IMR-90 (cell line): ENCODE measurements at regions not wholly inside any gene's neighbourhood (a gene's known extent, or its start where the extent isn't known, plus 50 kb on each side); places are given as distances from the start of the nearest gene placed in this dataset.

ENCODE experiments used
- ATAC-seq: fragments of 200-7000 bp; cut with Tn5 transposase; 2 replicates; pipeline ENCODE4 v1.9.1; 2020; ENCODE audit warnings: low read depth, mild to moderate bottlenecking, moderate library complexity
- BruUV-seq: library from RNA; stranded (reverse); fragments of 400-500 nt; replicated peaks from 2 replicates; lab custom pipeline; 2021; lab: Mats Ljungman, UMichigan
- CTCF ChIA-PET: fragments of 300-600 bp; formaldehyde crosslinking; extraction: SDS; loops from one replicate; lab custom pipeline; 2021; ENCODE audit warnings: antibody characterized with exemption; lab: Yijun Ruan, JAX
- POLR2A ChIA-PET: fragments of 300-600 bp; sonication (Branson Sonifier 250); formaldehyde crosslinking; loops from one replicate; lab custom pipeline; 2022; ENCODE audit warnings: antibody characterized with exemption; ENCODE audit not compliant: unreplicated experiment; lab: Charles Lee
- DNase-seq: peaks from one replicate; pipeline ENCODE4 v3.0.0; 2013
- H2AFZ ChIP-seq: replicated peaks from 2 replicates; pipeline ENCODE3; 2013; ENCODE audit warnings: low read length, mild to moderate bottlenecking; ENCODE audit not compliant: poor library complexity
- H2AK5ac ChIP-seq: 2 replicates; pipeline ENCODE4 v1.6.1; 2013; ENCODE audit warnings: low read depth, low read length, inconsistent platforms
- H2AK9ac ChIP-seq: replicated peaks from 2 replicates; pipeline ENCODE3; 2013; ENCODE audit warnings: mild to moderate bottlenecking, low read depth, low read length, moderate library complexity; ENCODE audit not compliant: poor library complexity
- H2BK120ac ChIP-seq: 2 replicates; pipeline ENCODE4 v1.6.1; 2013; ENCODE audit warnings: low read depth, low read length, inconsistent platforms
- H2BK15ac ChIP-seq: 3 replicates; pipeline ENCODE4 v1.6.1; 2013; ENCODE audit warnings: low read depth, low read length, inconsistent platforms
- H2BK20ac ChIP-seq: 2 replicates; pipeline ENCODE4 v1.6.1; 2013; ENCODE audit warnings: low read depth, mild to moderate bottlenecking, inconsistent platforms, low read length, moderate library complexity
- H2BK5ac ChIP-seq: 2 replicates; pipeline ENCODE4 v1.6.1; 2013; ENCODE audit warnings: mild to moderate bottlenecking, low read depth, low read length, inconsistent platforms; ENCODE audit not compliant: poor library complexity, severe bottlenecking
- H3K14ac ChIP-seq: replicated peaks from 2 replicates; pipeline ENCODE4 v1.6.1; 2013; ENCODE audit warnings: low read depth, low read length, inconsistent platforms
- H3K18ac ChIP-seq: 2 replicates; pipeline ENCODE4 v1.6.1; 2013; ENCODE audit warnings: low read depth, low read length, control low read depth
- H3K23ac ChIP-seq: 2 replicates; pipeline ENCODE4 v1.6.1; 2013; ENCODE audit warnings: low read depth, low read length, inconsistent platforms
- H3K27ac ChIP-seq: 2 replicates; pipeline ENCODE4 v1.5.1; 2013; ENCODE audit warnings: mild to moderate bottlenecking, control low read depth, low read length; ENCODE audit not compliant: insufficient read depth
- H3K27me3 ChIP-seq: 2 replicates; pipeline ENCODE4 v1.6.1; 2013; ENCODE audit warnings: low read length; ENCODE audit not compliant: control insufficient read depth, insufficient read depth
- H3K36me3 ChIP-seq: 2 replicates; pipeline ENCODE4 v1.6.1; 2013; ENCODE audit warnings: low read length, mixed read lengths; ENCODE audit not compliant: control insufficient read depth, insufficient read depth
- H3K4ac ChIP-seq: 2 replicates; pipeline ENCODE4 v1.6.1; 2013; ENCODE audit warnings: low read depth, low read length, inconsistent platforms
- H3K4me1 ChIP-seq: 2 replicates; pipeline ENCODE4 v1.6.1; 2013; ENCODE audit warnings: low read length, mixed read lengths; ENCODE audit not compliant: control insufficient read depth, insufficient read depth
- H3K4me2 ChIP-seq: 2 replicates; pipeline ENCODE4 v1.6.1; 2013; ENCODE audit warnings: low read depth, mild to moderate bottlenecking, control low read depth, low read length, moderate library complexity
- H3K4me3 ChIP-seq: 2 replicates; pipeline ENCODE4 v1.5.1; 2013; ENCODE audit warnings: low read depth, mild to moderate bottlenecking, control low read depth, low read length, moderate library complexity; ENCODE audit not compliant: insufficient read depth
- H3K56ac ChIP-seq: 2 replicates; pipeline ENCODE4 v1.6.1; 2013; ENCODE audit warnings: low read length, inconsistent platforms; ENCODE audit not compliant: insufficient read depth; ENCODE audit errors: extremely low read depth
- H3K79me1 ChIP-seq, 2 experiments: 2 replicates each; pipeline ENCODE4 v1.6.1; 2013; ENCODE audit warnings: low read length in 2 of 2, inconsistent platforms in 1 of 2, low read depth in 1 of 2
- H3K9ac ChIP-seq: 2 replicates; pipeline ENCODE4 v1.6.1; 2013; ENCODE audit warnings: low read depth, low read length, control low read depth
- H3K9me1 ChIP-seq: 2 replicates; pipeline ENCODE4 v1.6.1; 2013; ENCODE audit warnings: low read length, inconsistent platforms; ENCODE audit not compliant: insufficient read depth
- H3K9me3 ChIP-seq: 2 replicates; pipeline ENCODE4 v1.6.1; 2013; ENCODE audit warnings: low read length; ENCODE audit not compliant: control insufficient read depth, insufficient read depth
- H4K20me1 ChIP-seq: 2 replicates; pipeline ENCODE4 v1.6.1; 2013; ENCODE audit warnings: low read length, inconsistent platforms; ENCODE audit not compliant: insufficient read depth
- H4K5ac ChIP-seq: 2 replicates; pipeline ENCODE4 v1.6.1; 2013; ENCODE audit warnings: mild to moderate bottlenecking, low read depth, low read length, control low read depth
- H4K8ac ChIP-seq, 2 experiments: 2 replicates each; pipeline ENCODE4 v1.6.1; 2013; ENCODE audit warnings: low read depth in 2 of 2, low read length in 2 of 2, control low read depth in 1 of 2, inconsistent platforms in 1 of 2
- H4K91ac ChIP-seq: 2 replicates; pipeline ENCODE4 v1.6.1; 2013; ENCODE audit warnings: low read depth, low read length, inconsistent platforms; ENCODE audit not compliant: insufficient read depth
- BHLHE40 ChIP-seq: fragments of 150-350 bp; IDR thresholded peaks from 2 replicates; pipeline ENCODE4 v1.6.1; 2016; ENCODE audit warnings: mild to moderate bottlenecking, low read depth, low read length
- CEBPB ChIP-seq: IDR thresholded peaks from 2 replicates; pipeline ENCODE4 v1.6.1; 2012; ENCODE audit warnings: low read depth, low read length, improper control_type of control experiment
- CHD1 ChIP-seq: IDR thresholded peaks from 2 replicates; pipeline ENCODE4 v1.6.1; 2012; ENCODE audit warnings: low read depth, low read length, improper control_type of control experiment
- FOS ChIP-seq: fragments of 150-350 bp; IDR thresholded peaks from 2 replicates; pipeline ENCODE4 v1.6.1; 2016; ENCODE audit warnings: low read depth, low read length
- MAFK ChIP-seq: IDR thresholded peaks from 2 replicates; pipeline ENCODE4 v1.6.1; 2012; ENCODE audit warnings: low read depth, low read length, improper control_type of control experiment
- MAZ ChIP-seq: IDR thresholded peaks from 2 replicates; pipeline ENCODE4 v1.6.1; 2012; ENCODE audit warnings: low read depth, mild to moderate bottlenecking, low read length, improper control_type of control experiment, moderate library complexity, borderline replicate concordance
- MXI1 ChIP-seq: IDR thresholded peaks from 2 replicates; pipeline ENCODE4 v1.6.1; 2012; ENCODE audit warnings: low read depth, mild to moderate bottlenecking, low read length, moderate library complexity, borderline replicate concordance
- NFE2L2 ChIP-seq: fragments of 150-350 bp; IDR thresholded peaks from 2 replicates; pipeline ENCODE4 v1.6.1; 2016; ENCODE audit warnings: low read depth, mild to moderate bottlenecking, low read length
- POLR2A ChIP-seq: IDR thresholded peaks from 2 replicates; pipeline ENCODE4 v1.6.1; 2012; ENCODE audit warnings: mild to moderate bottlenecking, low read depth, low read length
- RAD21 ChIP-seq: IDR thresholded peaks from 2 replicates; pipeline ENCODE4 v1.6.1; 2012; ENCODE audit warnings: low read length, improper control_type of control experiment
- RCOR1 ChIP-seq: IDR thresholded peaks from 2 replicates; pipeline ENCODE4 v1.6.1; 2012; ENCODE audit warnings: mild to moderate bottlenecking, low read length, improper control_type of control experiment; ENCODE audit not compliant: insufficient replicate concordance
- RFX5 ChIP-seq: IDR thresholded peaks from 2 replicates; pipeline ENCODE4 v1.8.0; 2012; ENCODE audit warnings: low read depth, mild to moderate bottlenecking, low read length, moderate library complexity
- SMC3 ChIP-seq: fragments of 150-350 bp; IDR thresholded peaks from 2 replicates; pipeline ENCODE4 v1.6.1; 2016; ENCODE audit warnings: low read depth, mild to moderate bottlenecking, antibody characterized with exemption, low read length, moderate library complexity
- WGBS, 2 experiments: methylation state at CpG; one replicate each; pipeline versions ENCODE4 v1.1.5 to v1.1.7; 2013; ENCODE audit warnings: missing lambda C conversion rate in 2 of 2; ENCODE audit not compliant: insufficient read length in 1 of 2; ENCODE audit errors: extremely low coverage in 2 of 2; 5-methylcytosine and 5-hydroxymethylcytosine counted together
- dilution Hi-C: fragments of 300-500 bp; cut with HindIII; formaldehyde crosslinking; loops from one replicate; pipeline ENCODE4 v1.14.3; 2018; ENCODE audit warnings: low sequenced_read_pairs; ENCODE audit not compliant: unreplicated experiment
- in situ Hi-C: fragments of 300-500 bp; cut with MboI; formaldehyde crosslinking; loops from 3 replicates; pipeline ENCODE4 v1.14.3; 2019; ENCODE audit warnings: low sequenced_read_pairs, inconsistent platforms, mixed read lengths
- intact Hi-C: fragments of 100-400 bp; cut with micrococcal nuclease; formaldehyde crosslinking; loops from 2 replicates; pipeline ENCODE4 v1.10.0; 2022
- TF ChIP-seq, protein P1 (sequence below): conservative IDR thresholded peaks from 2 replicates; pipeline ENCODE4 v1.5.1; 2012; ENCODE audit warnings: mild to moderate bottlenecking, low read depth, low read length, improper control_type of control experiment
- TF ChIP-seq, protein P2 (sequence below): fragments of 150-350 bp; IDR thresholded peaks from 2 replicates; pipeline ENCODE4 v1.6.1; 2016; ENCODE audit warnings: low read depth, mild to moderate bottlenecking, low read length, moderate library complexity, borderline replicate concordance
- TF ChIP-seq, protein P3 (sequence below): fragments of 150-350 bp; IDR thresholded peaks from 2 replicates; pipeline ENCODE4 v1.6.1; 2017; ENCODE audit warnings: mild to moderate bottlenecking, antibody characterized with exemption, low read length, low read depth

DNA sequence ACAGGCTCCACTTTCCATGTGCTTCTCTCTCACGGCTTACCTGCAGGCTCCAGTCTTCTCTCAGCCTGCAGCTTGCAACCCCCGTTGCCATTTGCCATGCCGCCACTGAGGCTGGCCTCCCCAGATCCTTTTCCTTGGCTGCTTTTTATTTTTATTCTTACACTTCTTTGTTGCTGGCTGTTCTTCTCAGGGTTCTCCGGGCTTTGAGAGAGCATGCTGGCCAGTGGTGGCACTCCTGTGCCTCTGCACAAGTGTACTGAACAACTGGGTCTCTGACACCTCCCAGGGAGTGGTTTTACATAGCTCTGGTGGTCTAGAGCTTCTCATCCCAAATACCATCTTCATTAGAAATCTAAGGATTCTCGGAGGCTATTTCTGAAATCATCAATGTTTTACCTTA, 241.7 kb upstream of the MTNR1B start:
- H3K4me3 ChIP-seq = no peak overlapping the region
- no peaks in the 10 kb centered on the region for H3K4me1 ChIP-seq
- H3K23ac ChIP-seq = no peak overlapping the region
- ATAC-seq (no peak), DNase-seq (no peak)
- no peak overlapping the region for H3K27ac ChIP-seq
- no peak for TF ChIP-seq SMC3
- no peak for TF ChIP-seq BHLHE40
- TF ChIP-seq FOS = no peak
- no peak for TF ChIP-seq CHD1
- TF ChIP-seq, protein P1, sequence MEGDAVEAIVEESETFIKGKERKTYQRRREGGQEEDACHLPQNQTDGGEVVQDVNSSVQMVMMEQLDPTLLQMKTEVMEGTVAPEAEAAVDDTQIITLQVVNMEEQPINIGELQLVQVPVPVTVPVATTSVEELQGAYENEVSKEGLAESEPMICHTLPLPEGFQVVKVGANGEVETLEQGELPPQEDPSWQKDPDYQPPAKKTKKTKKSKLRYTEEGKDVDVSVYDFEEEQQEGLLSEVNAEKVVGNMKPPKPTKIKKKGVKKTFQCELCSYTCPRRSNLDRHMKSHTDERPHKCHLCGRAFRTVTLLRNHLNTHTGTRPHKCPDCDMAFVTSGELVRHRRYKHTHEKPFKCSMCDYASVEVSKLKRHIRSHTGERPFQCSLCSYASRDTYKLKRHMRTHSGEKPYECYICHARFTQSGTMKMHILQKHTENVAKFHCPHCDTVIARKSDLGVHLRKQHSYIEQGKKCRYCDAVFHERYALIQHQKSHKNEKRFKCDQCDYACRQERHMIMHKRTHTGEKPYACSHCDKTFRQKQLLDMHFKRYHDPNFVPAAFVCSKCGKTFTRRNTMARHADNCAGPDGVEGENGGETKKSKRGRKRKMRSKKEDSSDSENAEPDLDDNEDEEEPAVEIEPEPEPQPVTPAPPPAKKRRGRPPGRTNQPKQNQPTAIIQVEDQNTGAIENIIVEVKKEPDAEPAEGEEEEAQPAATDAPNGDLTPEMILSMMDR = no peak
- TF ChIP-seq MAFK = no peak
- TF ChIP-seq MXI1 = no peak
- no peak for TF ChIP-seq RAD21
- TF ChIP-seq RCOR1 = no peak
- TF ChIP-seq POLR2A = no peak
- no peak for TF ChIP-seq NFE2L2
- TF ChIP-seq, protein P2, sequence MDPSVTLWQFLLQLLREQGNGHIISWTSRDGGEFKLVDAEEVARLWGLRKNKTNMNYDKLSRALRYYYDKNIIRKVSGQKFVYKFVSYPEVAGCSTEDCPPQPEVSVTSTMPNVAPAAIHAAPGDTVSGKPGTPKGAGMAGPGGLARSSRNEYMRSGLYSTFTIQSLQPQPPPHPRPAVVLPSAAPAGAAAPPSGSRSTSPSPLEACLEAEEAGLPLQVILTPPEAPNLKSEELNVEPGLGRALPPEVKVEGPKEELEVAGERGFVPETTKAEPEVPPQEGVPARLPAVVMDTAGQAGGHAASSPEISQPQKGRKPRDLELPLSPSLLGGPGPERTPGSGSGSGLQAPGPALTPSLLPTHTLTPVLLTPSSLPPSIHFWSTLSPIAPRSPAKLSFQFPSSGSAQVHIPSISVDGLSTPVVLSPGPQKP = no peak
- no peak for TF ChIP-seq CEBPB
- TF ChIP-seq RFX5 = no peak
- TF ChIP-seq MAZ = no peak
- TF ChIP-seq, protein P3, sequence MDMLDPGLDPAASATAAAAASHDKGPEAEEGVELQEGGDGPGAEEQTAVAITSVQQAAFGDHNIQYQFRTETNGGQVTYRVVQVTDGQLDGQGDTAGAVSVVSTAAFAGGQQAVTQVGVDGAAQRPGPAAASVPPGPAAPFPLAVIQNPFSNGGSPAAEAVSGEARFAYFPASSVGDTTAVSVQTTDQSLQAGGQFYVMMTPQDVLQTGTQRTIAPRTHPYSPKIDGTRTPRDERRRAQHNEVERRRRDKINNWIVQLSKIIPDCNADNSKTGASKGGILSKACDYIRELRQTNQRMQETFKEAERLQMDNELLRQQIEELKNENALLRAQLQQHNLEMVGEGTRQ = no peak
- H4K8ac ChIP-seq = no peak overlapping the region
- no TSS peak for BruUV-seq
- intact Hi-C loops = no loop called here
- no peaks in the 10 kb centered on the region for H3K36me3 ChIP-seq
- H3K4ac ChIP-seq = no peak overlapping the region
- no peaks in the 10 kb centered on the region for H3K9me3 ChIP-seq
- no peak overlapping the region for H2AK5ac ChIP-seq
- in situ Hi-C loops = no loop called here
- no peak overlapping the region for H4K91ac ChIP-seq
- no peak overlapping the region for H2AK9ac ChIP-seq
- no peak overlapping the region for H3K56ac ChIP-seq
- H3K18ac ChIP-seq = no peak overlapping the region
- POLR2A ChIA-PET = no interaction called here
- no CpG with 5 or more reads among the region's 5 CpGs for WGBS, 2 experiments
- H3K4me2 ChIP-seq = no peak overlapping the region
- no peak overlapping the region for H4K5ac ChIP-seq
- no peak overlapping the region for H2AFZ ChIP-seq
- H3K14ac ChIP-seq = no peak overlapping the region
- no peak overlapping the region for H2BK5ac ChIP-seq
- H2BK20ac ChIP-seq = no peak overlapping the region
- dilution Hi-C loops = no loop called here
- H2BK120ac ChIP-seq = no peak overlapping the region
- CTCF ChIA-PET = no interaction called here
- H4K20me1 ChIP-seq = no peaks in the 10 kb centered on the region
- no peaks in the 10 kb centered on the region for H3K27me3 ChIP-seq
- H3K9ac ChIP-seq = no peak overlapping the region
- H3K79me1 ChIP-seq = no peaks in the 10 kb centered on the region
- H2BK15ac ChIP-seq = no peak overlapping the region
- no peaks in the 10 kb centered on the region for H3K9me1 ChIP-seq
